Fibroblast of pulmonary artery (primary cell): ENCODE measurements at regions not wholly inside any gene's neighbourhood (a gene's known extent, or its start where the extent isn't known, plus 50 kb on each side); places are given as distances from the start of the nearest gene placed in this dataset.
A peak's percentile ranks its signal among the peaks of the same experiment; 100 is the strongest.
"Not testable (repeated sequence)": the region's sequence is repeated elsewhere in the genome, so short reads cannot be mapped to it uniquely, and the experiment has no call there.

Source experiments
- DNase-seq: peaks from one replicate; pipeline ENCODE4 v3.0.0-alpha.2; 2010; ENCODE audit warnings: low read depth
- H3K4me3 ChIP-seq: replicated peaks from 2 replicates; pipeline ENCODE4 v1.5.1; 2011; ENCODE audit warnings: low read depth, mild to moderate bottlenecking, control low read depth, low read length, moderate library complexity
- TF ChIP-seq, protein P1 (sequence below): IDR thresholded peaks from 2 replicates; pipeline ENCODE4 v1.5.1; 2011; ENCODE audit warnings: mild to moderate bottlenecking, control low read depth, low read length, inconsistent platforms; ENCODE audit errors: missing control alignments

DNA sequence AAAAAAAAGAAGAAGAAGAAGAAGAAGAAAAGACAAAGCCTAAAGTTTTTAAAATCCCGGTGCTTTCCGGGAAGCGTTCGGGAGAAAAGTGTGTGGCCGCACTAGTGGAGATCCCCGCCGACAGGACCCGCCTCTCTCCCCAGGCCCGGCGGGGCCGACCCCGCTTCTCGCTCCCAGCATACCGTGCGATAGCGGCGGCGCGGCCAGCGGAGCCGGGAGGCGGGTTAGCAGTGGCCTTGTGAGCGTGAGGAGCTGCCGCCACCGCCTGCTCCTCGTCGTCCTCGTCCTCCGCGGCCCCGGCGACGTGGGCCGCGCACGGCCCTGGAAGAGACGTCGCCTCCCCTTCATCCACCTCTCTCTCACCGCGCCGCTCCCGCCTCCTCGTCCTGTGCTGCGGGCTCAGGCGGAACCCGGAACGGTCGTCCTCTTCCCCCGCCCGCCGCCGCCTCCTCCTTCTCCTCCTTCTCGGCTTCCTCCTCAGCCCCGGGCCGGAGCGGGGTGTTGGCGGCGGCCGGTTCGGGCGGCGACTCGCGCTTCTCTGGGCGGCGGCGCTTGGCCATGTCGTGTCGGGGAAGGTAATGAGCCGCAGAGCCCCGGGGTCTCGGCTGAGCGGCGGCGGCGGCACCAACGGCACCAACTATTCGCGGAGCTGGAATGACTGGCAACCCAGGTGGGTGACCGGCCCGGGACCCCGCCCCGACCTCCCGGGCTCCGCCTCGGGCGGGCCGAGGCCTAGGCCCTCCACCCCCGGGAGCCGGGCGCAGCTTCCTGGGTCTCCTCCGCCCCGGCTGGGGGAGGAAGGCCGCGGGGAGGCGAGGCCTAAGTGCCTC, 62.6 kb upstream of the CDR2 start:
- peak; percentile 60 for DNase-seq
- H3K4me3 ChIP-seq: peak overlapping the region; percentile 64

DNA sequence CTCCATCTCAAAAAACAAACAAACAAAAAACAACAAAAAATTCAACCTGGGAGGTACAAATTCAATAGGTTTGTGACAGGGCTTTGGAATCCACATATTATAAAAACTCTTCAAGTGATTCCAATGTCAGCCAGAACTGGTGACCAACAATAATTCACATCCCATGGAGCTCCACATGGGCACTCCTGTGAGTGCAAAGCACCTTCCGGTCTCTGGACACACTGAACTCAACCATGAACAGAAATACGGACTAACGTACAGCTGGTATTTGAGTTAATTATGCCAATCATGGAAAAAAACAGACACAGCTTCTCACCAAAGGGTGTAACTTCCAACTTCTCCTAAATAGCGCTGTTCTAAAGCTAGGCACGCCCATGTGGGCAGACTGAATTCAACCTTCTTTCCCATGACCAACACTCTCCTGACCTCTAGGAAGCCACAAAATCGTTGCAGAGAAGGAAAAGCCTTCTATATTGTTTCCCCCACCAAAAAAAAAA, 62.0 kb upstream of the CDR2 start:
- peak overlapping the region; percentile 64 for H3K4me3 ChIP-seq
- DNase-seq: not testable (repeated sequence)

DNA sequence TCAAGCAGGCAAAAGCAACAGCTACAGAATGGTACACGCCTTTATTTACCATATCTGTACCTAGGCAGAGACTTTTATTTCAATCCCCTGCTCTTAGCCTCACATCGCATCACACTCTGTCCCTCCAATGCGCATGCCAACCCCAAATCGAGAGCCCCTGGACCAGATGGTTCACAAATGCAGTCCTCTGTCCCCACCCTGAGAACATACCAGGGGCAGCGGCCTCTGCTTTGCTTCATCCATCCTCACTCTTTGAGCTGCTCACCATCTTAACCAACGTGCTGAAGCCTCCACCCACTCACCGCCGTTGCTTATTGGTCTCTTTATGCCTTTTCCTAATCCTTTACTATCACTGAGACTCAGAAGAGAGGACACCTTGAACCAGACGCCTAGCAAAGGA, 56.9 kb upstream of the CDR2 start:
- DNase-seq, H3K4me3 ChIP-seq: not testable (repeated sequence)

DNA sequence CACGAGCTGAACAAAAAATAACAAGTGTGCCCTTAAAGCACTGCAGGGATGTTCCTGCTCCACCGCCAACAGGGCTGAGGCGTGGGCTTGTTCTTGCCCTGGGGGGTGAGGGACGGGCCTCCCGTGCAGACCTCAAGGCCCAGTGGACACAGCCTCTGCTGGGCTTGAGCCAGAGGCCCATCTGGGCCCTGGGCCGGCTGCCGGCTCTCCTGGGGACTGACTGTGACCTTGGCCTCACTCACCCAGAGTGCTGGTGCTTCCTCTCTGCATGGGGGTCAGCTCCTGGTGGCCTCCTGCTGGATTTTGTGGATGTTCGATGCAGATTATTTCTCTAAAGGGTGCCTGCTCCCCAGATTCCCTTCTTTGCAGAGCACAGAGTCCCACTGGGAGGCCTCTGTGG, 54.2 kb upstream of the CDR2 start:
- no peak overlapping the region for H3K4me3 ChIP-seq
- TF ChIP-seq, protein P1, sequence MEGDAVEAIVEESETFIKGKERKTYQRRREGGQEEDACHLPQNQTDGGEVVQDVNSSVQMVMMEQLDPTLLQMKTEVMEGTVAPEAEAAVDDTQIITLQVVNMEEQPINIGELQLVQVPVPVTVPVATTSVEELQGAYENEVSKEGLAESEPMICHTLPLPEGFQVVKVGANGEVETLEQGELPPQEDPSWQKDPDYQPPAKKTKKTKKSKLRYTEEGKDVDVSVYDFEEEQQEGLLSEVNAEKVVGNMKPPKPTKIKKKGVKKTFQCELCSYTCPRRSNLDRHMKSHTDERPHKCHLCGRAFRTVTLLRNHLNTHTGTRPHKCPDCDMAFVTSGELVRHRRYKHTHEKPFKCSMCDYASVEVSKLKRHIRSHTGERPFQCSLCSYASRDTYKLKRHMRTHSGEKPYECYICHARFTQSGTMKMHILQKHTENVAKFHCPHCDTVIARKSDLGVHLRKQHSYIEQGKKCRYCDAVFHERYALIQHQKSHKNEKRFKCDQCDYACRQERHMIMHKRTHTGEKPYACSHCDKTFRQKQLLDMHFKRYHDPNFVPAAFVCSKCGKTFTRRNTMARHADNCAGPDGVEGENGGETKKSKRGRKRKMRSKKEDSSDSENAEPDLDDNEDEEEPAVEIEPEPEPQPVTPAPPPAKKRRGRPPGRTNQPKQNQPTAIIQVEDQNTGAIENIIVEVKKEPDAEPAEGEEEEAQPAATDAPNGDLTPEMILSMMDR: no peak
- no peak for DNase-seq

DNA sequence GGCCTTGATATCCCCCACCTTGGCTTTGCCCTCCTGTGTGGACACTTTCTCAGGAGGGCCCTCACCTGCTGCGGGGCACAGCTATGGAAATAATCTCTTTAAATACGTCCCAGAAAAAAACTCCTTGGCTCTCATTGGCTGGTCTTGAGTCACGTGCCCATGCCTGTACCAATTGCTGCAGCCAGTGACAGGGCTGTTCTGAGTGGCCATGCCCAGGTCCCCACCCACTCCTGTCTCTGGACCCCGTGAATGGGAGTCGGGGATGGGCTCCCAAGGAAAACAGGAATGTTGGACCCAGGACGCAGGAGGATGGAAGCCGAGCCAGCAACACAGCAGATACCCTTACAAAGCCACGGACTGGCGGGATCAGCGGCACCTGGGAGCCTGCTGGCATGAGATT, 53.1 kb upstream of the CDR2 start:
- TF ChIP-seq, protein P1: no peak
- no peak for DNase-seq
- no peak overlapping the region for H3K4me3 ChIP-seq

DNA sequence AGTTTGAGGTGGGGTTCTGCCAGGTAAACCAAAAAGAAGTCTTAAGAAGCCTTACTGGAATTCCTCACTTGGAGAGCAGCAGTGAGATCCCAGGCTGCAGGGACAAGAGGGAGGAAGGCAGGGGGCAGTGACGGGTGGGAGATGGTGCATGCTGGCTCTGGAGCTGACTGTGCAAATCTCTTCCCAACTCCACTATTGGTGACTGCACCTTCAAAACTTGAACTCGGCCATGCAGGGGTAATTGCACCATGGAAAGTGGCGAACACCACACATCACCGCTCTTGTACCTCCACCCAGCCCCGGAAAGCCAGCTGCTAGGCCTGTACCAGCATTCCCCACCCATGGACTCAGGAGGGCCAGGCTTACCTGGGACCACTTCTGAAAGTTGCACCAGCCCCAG, 51.4 kb upstream of the CDR2 start:
- DNase-seq: no peak
- TF ChIP-seq, protein P1: no peak
- H3K4me3 ChIP-seq: no peak overlapping the region

DNA sequence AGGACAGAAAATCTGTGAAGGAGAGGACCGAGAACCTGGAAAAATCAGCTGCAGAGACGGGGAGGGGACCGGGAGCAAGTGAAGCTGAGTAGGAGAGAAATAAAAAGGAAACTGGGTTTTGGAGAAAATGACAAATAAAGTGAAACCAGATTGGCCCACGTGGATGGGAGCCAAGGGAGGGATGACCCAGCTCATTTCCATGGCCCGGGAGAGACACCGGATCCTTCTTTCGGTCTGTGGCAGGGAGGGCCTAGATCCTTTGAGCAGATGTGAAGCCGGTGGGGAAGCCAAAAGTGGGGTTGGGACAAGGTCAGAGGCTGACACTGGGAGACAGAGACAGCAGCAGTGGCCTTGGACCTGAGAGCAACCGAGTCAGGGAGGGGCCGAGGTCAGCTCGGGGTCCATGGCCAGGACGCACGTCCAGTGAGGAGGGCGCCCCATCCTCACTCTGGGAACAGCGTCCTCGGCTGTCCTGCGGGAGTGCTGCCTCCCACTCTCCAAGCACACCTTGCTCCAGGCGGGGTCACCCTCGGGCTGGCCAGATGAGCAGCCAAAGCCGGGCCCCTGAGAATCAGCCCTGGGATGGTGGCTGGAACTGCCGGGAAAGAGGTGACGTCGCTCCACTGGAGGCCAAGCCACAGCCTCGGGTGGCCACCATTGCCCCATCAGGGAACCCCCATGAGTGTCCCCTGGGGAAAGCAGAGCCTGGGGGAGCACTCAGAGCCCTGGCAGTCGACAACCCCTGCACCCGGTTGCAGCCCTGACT, 50.8 kb upstream of the CDR2 start:
- DNase-seq: no peak

More for the DNA sequence above, 50.8 kb upstream of the CDR2 start:
- TF ChIP-seq, protein P1: no peak
- no peak overlapping the region for H3K4me3 ChIP-seq
